Astrocyte (in vitro differentiated cells and primary cell): ENCODE measurements at regions not wholly inside any gene's neighbourhood (a gene's known extent, or its start where the extent isn't known, plus 50 kb on each side); places are given as distances from the start of the nearest gene placed in this dataset.

Experiments used
- CTCF ChIP-seq: IDR thresholded peaks from 2 replicates; pipeline ENCODE4 v1.5.1; 2011; ENCODE audit warnings: low read depth, mild to moderate bottlenecking, inconsistent platforms, low read length, moderate library complexity; ENCODE audit not compliant: insufficient read depth
- EZH2 ChIP-seq: IDR thresholded peaks from 2 replicates; pipeline ENCODE4 v1.6.1; 2012; ENCODE audit warnings: mild to moderate bottlenecking, low read length, inconsistent platforms; ENCODE audit not compliant: insufficient read depth

- TF ChIP-seq EZH2 (no peak), CTCF (no peak)
Measured at GRCh38 chr5:118459490-118459889, 528.9 kb downstream of the DTWD2 start.
